T-helper 17 cell (primary cell): ENCODE measurements at regions not wholly inside any gene's neighbourhood (a gene's known extent, or its start where the extent isn't known, plus 50 kb on each side); places are given as distances from the start of the nearest gene placed in this dataset.

Source experiments
- ATAC-seq: fragments of 150-1000 bp; cut with Tn5 transposase; 2 replicates; pipeline ENCODE4 v1.10.0; 2021; ENCODE audit warnings: mild to moderate bottlenecking, moderate library complexity
- DNase-seq, 3 donors: peaks; one replicate each; pipeline versions ENCODE4 v3.0.0 to v3.0.0-alpha.2; 2020 to 2021
- H3K9me3 ChIP-seq: one replicate; pipeline ENCODE4 v1.7.0; 2013; ENCODE audit warnings: low read length, mild to moderate bottlenecking; ENCODE audit not compliant: control insufficient read depth, poor library complexity, severe bottlenecking
- H3K27ac Mint-ChIP-seq: one replicate; pipeline ENCODE4 v1.8.0; 2022; ENCODE audit warnings: mild to moderate bottlenecking, moderate library complexity, mixed read lengths
- H3K27me3 Mint-ChIP-seq: one replicate; pipeline ENCODE4 v1.8.0; 2022; ENCODE audit warnings: mixed read lengths
- H3K36me3 Mint-ChIP-seq: one replicate; pipeline ENCODE4 v1.8.0; 2022; ENCODE audit warnings: low read depth, mixed read lengths
- H3K4me1 Mint-ChIP-seq: one replicate; pipeline ENCODE4 v1.8.0; 2022; ENCODE audit warnings: mild to moderate bottlenecking, mixed read lengths
- H3K4me3 Mint-ChIP-seq: one replicate; pipeline ENCODE4 v1.8.0; 2022; ENCODE audit warnings: mild to moderate bottlenecking, moderate library complexity, mixed read lengths

DNA sequence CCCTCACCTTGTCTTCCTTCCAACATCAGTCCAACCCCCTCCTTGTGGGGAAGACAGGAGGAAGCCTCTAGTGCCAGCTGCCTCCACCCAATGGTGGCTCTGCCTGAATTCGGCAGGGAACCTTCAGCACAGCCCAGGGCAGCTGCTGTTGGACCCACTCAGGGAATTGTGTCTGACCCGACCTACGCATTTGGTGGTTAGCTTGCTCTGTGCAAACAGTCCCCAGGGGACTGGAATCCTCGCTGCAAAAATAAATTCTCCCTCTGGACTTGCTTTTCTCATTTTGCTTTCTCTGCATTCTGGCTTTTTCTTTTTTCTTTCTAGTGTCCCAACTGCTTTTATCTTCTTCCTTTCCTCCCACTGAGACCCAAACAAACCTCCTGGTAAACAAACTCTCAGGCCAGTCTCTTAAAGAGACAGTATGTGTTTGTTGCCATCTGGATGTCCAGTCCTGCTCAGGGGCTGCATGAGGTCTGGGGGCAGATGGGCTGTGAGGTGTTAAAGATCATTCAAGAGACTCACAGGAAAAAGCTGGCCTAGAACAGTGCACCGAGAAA, 137.7 kb upstream of the HAAO start:
- ATAC-seq (no peak), DNase-seq (no peak)
- Mint-ChIP-seq H3K4me3 (no peak overlapping the region), H3K4me1 (no peaks in the 10 kb centered on the region), H3K27me3 (peaks cover 6% of the 10 kb centered on the region), H3K27ac (no peak overlapping the region), H3K36me3 (peaks cover under 1% of the 10 kb centered on the region)
- no peaks in the 10 kb centered on the region for H3K9me3 ChIP-seq

DNA sequence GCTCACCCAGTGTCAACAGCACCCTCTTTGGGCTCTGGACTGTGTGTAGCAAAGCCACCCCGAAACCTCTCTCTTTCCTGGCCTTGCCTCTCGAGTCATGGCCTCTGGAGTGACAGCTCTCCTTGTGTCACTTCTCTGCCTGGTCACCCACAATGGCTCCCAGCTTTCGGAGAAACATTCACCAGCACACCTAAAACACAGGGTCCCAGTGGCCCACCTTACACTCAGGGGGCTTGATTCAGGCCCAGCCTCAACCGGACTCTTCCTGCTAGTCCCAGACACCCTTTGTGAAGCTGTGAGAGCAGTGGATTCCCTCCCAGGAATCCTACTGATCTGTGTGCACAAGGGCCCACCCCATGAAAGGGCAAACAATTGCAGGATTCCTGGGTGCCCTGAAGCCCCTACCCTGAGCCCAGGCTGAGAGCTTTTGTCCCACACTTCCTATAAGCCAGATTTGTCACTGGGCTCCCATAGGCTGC, 137.2 kb upstream of the HAAO start:
- H3K36me3 Mint-ChIP-seq: peaks cover 2% of the 10 kb centered on the region
- no peak overlapping the region for H3K4me3 Mint-ChIP-seq
- H3K27ac Mint-ChIP-seq: no peak overlapping the region
- peaks cover 11% of the 10 kb centered on the region for H3K27me3 Mint-ChIP-seq
- DNase-seq (no peak), ATAC-seq (no peak)
- H3K4me1 Mint-ChIP-seq: no peaks in the 10 kb centered on the region
- no peaks in the 10 kb centered on the region for H3K9me3 ChIP-seq

DNA sequence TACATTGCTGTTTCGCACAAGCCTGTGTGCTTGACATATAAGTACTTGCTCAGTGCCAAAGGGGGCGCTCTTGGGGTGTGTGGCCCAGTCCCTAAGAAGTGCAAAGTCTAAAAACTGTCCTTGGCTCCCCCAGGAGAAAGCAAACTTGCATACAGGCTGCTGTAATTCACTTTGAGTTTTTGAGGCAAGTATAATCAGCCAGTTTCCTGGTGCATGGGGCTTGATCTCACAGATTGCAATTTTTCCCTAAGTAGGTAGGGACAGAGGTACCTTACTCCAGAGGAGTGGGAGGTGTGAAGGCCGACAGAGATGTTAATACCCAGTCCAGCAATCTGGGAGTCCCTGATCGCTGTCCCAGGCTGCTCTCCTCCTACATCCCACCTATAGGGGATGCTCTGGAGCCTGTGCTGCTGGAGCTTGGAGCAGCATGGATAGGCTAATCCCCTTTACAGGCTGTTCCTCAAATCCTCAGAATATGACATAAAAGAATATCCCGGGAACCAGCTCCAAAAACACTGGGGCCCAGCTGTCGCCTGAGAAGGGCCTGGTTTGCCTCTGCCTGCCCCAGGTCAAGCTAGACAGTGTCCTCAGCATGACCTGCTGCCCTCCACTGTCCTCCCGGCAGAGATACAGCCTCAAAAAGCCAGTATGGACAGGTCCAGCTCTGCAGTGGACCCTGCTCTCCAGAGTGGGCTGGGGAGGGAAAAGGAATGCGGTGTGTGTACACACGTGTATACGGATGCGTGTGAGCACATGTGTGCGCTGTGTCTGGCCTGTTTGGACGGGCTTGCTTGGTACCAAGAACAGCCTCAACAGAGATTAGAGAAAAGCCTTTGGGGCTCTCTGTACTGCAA, 136.5 kb upstream of the HAAO start:
- ATAC-seq (no peak), DNase-seq (no peak)
- H3K9me3 ChIP-seq: no peaks in the 10 kb centered on the region
- H3K4me3 Mint-ChIP-seq: no peak overlapping the region
- peaks cover 12% of the 10 kb centered on the region for H3K27me3 Mint-ChIP-seq
- no peak overlapping the region for H3K27ac Mint-ChIP-seq
- H3K4me1 Mint-ChIP-seq: no peaks in the 10 kb centered on the region
- H3K36me3 Mint-ChIP-seq: peaks cover 2% of the 10 kb centered on the region

DNA sequence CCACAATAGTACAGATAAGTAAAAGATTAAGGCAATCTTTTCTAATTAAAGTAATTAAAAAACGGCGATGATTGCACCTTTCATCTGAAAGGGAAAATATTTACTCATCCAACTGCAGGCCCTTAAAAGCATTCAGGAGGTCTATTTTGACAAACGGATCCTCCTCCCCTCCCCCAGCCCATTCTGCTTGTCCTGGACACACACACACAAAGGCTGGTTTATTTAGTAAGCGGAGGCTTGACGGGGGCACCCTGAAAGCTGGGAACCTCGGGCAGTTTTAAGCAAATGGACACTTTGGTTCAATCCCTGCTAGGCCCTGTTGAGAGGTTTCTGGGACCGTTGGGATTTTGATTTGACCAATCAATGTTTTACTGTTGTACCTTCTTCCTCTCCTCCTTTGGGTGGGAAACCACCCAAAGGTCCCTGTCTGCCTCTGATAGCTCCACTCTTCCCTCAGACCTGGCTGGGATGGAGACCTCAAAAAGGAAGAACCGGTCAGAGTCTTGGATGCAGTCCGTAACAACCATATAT, 135.8 kb upstream of the HAAO start:
- H3K36me3 Mint-ChIP-seq: peaks cover 2% of the 10 kb centered on the region
- DNase-seq (no peak), ATAC-seq (no peak)
- no peaks in the 10 kb centered on the region for H3K9me3 ChIP-seq
- H3K27ac Mint-ChIP-seq: no peak overlapping the region
- H3K4me3 Mint-ChIP-seq: no peak overlapping the region
- no peaks in the 10 kb centered on the region for H3K4me1 Mint-ChIP-seq
- peaks cover 12% of the 10 kb centered on the region for H3K27me3 Mint-ChIP-seq

DNA sequence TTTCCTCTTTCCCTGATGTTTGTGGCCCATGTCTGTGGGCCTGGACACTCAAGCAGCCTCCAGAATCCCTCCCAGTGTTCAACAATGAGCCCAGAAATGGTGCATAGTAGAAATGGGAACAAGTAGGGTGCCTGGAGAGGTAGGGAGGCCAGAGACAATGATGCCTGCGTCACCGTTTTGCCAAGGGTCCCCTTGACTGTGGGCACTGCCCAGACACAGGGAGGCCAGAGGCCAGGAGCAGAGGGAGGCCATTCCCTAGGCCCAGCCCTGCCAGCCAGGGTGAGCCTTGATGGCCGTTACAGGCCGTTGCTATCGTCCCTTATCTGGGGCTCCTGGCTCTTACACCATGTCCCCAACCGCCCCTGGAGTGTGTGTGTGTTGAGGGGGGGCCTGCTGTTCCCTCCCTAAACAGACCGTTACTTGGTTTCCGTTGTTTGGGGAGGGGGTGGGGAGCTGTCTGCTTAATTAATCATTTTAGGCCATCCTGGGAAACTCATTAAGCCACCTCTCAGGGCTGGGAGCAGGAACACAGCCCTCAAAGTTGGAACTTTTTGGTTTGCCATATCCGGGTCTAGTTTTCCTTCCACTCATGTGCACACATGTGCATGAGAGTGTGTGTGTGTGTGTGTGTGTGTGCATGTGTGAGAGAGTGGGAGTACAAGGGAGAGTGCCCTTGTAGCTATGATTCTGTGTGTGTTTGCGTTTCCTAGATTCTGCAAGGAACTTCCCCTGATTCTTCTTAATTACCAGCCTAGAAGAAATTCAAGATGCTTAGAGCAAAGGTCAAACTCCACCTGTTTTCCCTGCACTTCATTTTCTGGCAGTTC, 135.2 kb upstream of the HAAO start:
- H3K9me3 ChIP-seq: no peaks in the 10 kb centered on the region
- no peak for ATAC-seq
- Mint-ChIP-seq H3K4me3 (no peak overlapping the region), H3K4me1 (no peaks in the 10 kb centered on the region), H3K36me3 (peaks cover 5% of the 10 kb centered on the region), H3K27me3 (peaks cover 16% of the 10 kb centered on the region), H3K27ac (no peak overlapping the region)
- DNase-seq: no peak

DNA sequence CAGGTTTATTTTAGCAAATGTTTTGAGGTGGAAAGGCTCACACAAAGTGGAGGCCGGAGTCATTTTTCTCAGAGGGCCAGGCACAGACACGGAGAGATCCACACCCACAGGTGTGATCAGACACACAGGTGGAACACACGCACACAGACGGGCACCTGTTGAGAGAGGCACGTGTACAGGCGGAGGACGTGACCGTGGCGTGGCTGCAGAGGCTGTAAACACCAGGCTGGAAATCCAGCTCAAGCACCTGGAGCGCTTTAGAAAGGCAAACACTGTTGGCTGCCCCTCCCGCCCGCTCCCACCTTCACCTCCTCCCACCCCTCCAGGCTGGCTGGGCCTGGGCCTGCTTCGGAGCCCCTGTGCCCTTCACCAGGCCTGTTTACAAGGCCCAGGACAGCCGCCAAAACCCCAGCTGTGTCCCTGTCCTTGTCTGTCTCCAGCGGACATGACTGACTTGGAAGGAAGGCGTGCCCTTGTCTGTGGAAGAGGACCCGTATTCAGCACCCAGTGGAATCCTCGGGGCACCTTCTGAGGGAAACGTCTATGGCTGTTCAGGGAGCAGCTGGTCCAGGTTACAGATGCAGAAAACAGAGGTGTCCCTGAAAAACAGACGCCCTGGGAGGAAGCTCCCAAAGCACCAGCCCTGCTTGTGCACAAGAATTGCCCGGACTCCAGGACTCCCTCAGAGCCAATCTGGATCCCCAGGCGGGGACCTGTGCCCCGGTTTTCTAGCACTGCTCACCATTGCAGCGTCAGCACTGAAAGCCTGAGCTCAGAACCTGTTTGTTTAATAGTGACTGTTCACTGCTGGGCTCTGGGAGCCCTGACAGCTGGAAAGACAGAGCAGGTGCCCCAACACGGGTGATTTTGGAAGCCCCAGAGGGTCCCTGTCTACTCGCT, 134.3 kb upstream of the HAAO start:
- H3K27me3 Mint-ChIP-seq: peaks cover 21% of the 10 kb centered on the region
- H3K9me3 ChIP-seq: no peaks in the 10 kb centered on the region
- H3K27ac Mint-ChIP-seq: no peak overlapping the region
- DNase-seq (no peak), ATAC-seq (no peak)
- H3K36me3 Mint-ChIP-seq: peaks cover 5% of the 10 kb centered on the region
- H3K4me1 Mint-ChIP-seq: no peaks in the 10 kb centered on the region
- H3K4me3 Mint-ChIP-seq: no peak overlapping the region

DNA sequence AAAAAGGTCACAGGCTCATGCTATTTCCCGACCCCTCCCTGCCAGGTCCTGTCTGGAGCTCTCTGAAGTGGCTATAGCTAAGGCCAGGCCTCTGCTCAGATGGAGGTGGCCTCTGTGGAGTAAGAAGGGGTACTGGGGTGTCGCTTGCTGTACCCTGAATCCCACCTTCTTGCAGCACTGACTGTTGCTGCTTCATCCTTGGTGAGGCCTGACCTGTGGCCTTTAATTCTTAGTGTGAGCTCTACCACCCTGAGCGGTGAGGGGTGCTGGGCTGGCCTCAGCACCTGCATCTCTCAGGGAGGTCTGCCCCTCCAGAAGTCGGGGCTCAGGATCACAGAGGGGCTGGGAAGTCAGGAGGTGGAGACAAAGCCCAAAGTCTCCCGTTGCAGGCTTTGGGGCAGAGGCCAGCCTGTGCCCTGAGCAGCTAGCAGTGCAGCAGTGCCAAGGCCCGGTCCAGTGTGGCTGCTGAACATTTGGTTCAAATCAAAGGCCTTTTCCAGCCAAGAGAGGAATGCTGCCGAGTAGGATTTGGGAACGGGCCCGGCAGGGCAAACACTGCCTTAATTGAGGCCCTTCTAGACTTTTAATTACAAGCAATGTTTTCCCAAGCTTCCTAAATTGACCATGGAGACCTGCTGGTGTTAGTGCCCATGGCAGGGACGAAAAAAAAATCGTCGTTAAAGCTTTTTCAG, 133.5 kb upstream of the HAAO start:
- no peak overlapping the region for H3K27ac Mint-ChIP-seq
- DNase-seq (no peak), ATAC-seq (no peak)
- no peaks in the 10 kb centered on the region for H3K4me1 Mint-ChIP-seq
- H3K27me3 Mint-ChIP-seq: peaks cover 29% of the 10 kb centered on the region
- peaks cover 5% of the 10 kb centered on the region for H3K36me3 Mint-ChIP-seq
- no peaks in the 10 kb centered on the region for H3K9me3 ChIP-seq
- no peak overlapping the region for H3K4me3 Mint-ChIP-seq

DNA sequence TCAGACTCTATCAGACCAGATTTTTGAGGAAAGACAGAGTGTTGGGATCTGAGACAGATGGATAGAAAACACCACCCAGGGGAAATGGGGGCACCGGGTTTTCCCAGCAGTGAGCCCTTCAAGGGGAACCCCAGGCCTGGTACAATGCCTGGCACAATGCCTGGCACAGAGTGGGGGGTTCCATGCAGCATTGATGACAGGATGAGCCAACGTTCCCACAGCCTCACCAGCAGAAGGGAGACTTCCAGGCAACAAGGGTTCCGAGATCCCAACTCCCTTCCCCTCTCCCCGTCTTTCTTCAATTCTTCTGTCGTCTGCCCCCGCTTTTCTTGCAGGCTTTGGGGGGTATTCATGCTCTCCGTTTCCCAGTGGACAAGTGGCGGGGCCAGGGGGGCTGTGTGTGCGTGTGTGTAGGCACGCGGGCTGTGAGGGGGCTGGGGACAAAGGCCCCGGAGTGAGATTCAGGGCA, 132.1 kb upstream of the HAAO start:
- peaks cover 30% of the 10 kb centered on the region for H3K27me3 Mint-ChIP-seq
- DNase-seq (no peak), ATAC-seq (no peak)
- no peaks in the 10 kb centered on the region for H3K9me3 ChIP-seq
- H3K4me1 Mint-ChIP-seq: no peaks in the 10 kb centered on the region
- no peak overlapping the region for H3K27ac Mint-ChIP-seq
- H3K4me3 Mint-ChIP-seq: no peak overlapping the region
- H3K36me3 Mint-ChIP-seq: peaks cover 5% of the 10 kb centered on the region

DNA sequence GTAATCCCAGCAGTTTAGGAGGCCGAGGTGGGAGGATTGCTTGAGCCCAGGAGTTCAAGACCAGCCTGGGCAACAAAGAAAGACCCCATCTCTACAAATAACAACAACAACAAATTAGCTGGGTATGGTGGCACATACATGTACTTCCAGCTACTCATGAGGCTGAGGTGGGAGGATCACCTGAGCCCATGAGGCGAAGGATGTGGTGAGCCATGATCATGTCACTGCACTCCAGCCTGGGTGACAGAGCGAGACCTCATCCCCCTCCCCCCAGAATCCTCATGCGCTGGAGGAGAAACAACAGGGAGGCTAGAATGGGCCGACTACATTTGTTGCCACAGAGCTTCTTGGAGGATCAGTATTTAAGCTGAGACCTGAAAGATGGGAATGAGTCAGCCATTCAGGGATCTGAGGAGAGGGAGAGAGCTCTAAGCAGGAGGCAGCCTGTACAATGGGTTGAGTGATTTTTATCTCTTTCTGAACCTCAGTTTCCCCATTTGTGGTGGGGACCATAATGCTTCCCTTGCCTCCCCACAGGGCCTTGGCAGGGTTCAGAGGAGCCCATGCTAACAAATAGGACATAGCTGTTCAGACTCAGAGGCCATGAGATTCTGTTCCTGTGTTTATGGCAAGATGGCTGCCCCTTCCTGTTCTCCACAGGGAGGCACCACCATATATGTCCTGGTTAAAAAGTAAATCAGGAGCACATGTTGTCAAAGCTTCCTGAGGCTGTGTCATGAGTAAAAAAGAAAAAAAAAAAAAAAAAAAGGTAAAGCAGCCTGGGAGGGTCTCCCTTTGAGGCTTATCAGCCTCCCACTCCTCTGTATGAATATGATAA, 131.4 kb upstream of the HAAO start:
- DNase-seq: no peak
- H3K9me3 ChIP-seq: no peaks in the 10 kb centered on the region
- ATAC-seq: no peak
- no peak overlapping the region for H3K4me3 Mint-ChIP-seq
- H3K4me1 Mint-ChIP-seq: no peaks in the 10 kb centered on the region
- H3K36me3 Mint-ChIP-seq: peaks cover 5% of the 10 kb centered on the region
- H3K27me3 Mint-ChIP-seq: peaks cover 34% of the 10 kb centered on the region
- H3K27ac Mint-ChIP-seq: no peak overlapping the region

DNA sequence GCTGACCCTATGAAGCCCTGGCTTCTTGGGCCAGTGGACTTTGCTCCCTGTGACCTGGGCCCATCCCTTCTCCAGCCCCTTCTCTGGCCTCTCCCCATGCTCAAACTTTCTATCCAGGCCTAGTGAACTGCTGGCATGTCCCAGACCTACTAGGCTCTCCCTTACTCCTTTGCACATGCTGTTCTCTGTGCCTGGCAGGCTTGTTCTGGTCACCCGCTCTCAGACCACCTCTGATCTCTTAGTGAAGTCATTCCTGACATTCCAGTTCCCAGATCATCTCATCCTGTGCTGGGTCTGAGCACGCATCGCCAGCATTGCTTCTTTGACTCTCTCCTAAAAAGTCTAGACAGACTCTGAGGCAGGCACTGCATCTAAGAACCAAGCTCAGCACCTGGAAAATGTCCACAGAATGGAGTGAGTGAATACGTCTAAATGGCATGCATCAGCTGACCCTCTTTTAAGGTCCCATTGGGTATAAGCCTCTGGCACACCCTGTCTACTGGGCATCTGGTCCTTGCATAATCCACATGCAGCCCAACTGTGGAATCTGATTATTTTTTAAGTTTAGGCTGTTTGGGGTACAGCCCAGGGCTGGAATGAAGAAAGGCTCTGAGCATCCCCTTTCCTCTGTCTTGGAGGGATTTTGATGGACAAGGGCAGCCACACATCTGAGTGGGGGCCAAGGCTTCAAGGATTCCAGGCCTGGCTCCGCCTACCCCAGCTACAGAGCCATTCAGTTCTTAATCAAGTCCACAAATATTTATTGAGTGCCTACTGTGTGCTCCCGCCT, 130.6 kb upstream of the HAAO start:
- no peak overlapping the region for H3K4me3 Mint-ChIP-seq
- peaks cover 38% of the 10 kb centered on the region for H3K27me3 Mint-ChIP-seq
- H3K9me3 ChIP-seq: no peaks in the 10 kb centered on the region
- no peak overlapping the region for H3K27ac Mint-ChIP-seq
- H3K36me3 Mint-ChIP-seq: peaks cover 6% of the 10 kb centered on the region
- H3K4me1 Mint-ChIP-seq: no peaks in the 10 kb centered on the region
- ATAC-seq: no peak
- no peak for DNase-seq

DNA sequence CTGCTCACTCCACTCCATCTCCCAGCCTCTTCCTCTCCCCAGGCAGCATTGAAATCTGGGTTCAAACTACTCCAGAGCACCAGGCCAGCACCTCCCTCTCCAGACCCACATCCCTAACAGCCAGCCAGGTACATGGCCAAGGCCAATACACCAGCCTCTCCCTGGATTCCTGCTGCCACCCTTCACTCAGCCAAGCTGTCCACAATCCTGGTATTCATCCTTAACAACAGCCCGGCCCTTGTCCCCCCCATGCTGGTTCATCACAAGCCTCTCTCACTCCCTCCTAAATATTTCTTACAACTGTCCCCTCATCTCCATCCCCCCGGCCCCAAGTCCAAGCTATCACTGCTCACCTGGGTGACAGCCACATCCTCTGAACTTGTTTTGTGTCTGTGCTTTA, 129.9 kb upstream of the HAAO start:
- H3K27me3 Mint-ChIP-seq: peaks cover 45% of the 10 kb centered on the region
- ATAC-seq (no peak), DNase-seq (no peak)

More for the DNA sequence above, 129.9 kb upstream of the HAAO start:
- H3K4me1 Mint-ChIP-seq: peaks cover 2% of the 10 kb centered on the region
- H3K36me3 Mint-ChIP-seq: peaks cover 7% of the 10 kb centered on the region
- H3K4me3 Mint-ChIP-seq: no peak overlapping the region
- no peaks in the 10 kb centered on the region for H3K9me3 ChIP-seq
- no peak overlapping the region for H3K27ac Mint-ChIP-seq
